GM19240 (cell line): ENCODE measurements at regions not wholly inside any gene's neighbourhood (a gene's known extent, or its start where the extent isn't known, plus 50 kb on each side); places are given as distances from the start of the nearest gene placed in this dataset.

ENCODE experiments used
- DNase-seq: peaks from one replicate; pipeline ENCODE4 v3.0.0; 2011; ENCODE audit warnings: low spot score; ENCODE audit not compliant: insufficient read length

- DNase-seq: no peak
These were observed 127.0 kb downstream of the CHSY1 start for GRCh38 chr15:101124731-101125451.

GRCh38 chr15:101123222-101123910, 128.5 kb downstream of the CHSY1 start:
- DNase-seq: no peak

- no peak for DNase-seq
These were observed 129.0 kb downstream of the CHSY1 start for GRCh38 chr15:101122806-101123205.

GRCh38 chr15:101122266-101122665, 129.6 kb downstream of the CHSY1 start:
- no peak for DNase-seq

- DNase-seq: peak; percentile 42
These were observed 130.2 kb downstream of the CHSY1 start for GRCh38 chr15:101121511-101122090.

- DNase-seq: no peak
These were observed 130.9 kb downstream of the CHSY1 start for GRCh38 chr15:101120987-101121386.

GRCh38 chr15:101120473-101120872, 131.4 kb downstream of the CHSY1 start:
- DNase-seq: no peak
